SJCRH30 (cell line): ENCODE measurements at regions not wholly inside any gene's neighbourhood (a gene's known extent, or its start where the extent isn't known, plus 50 kb on each side); places are given as distances from the start of the nearest gene placed in this dataset.
A peak's percentile ranks its signal among the peaks of the same experiment; 100 is the strongest.

ENCODE experiments used
- DNase-seq, 2 experiments: peaks; one replicate each; pipeline ENCODE4 v3.0.0-alpha.2; 2015 to 2020
- H3K27ac ChIP-seq: fragments of 250-450 bp; sonication (Bioruptor Pico); 2 replicates; pipeline ENCODE4 v1.5.1; 2020; ENCODE audit warnings: mild to moderate bottlenecking, moderate library complexity
- H3K27me3 ChIP-seq: fragments of 250-450 bp; sonication (Bioruptor Pico); 2 replicates; pipeline ENCODE4 v1.5.1; 2020; ENCODE audit warnings: mild to moderate bottlenecking, moderate library complexity
- H3K36me3 ChIP-seq: fragments of 250-450 bp; sonication (Bioruptor Pico); 2 replicates; pipeline ENCODE4 v1.5.1; 2020; ENCODE audit warnings: mild to moderate bottlenecking, moderate library complexity
- H3K4me1 ChIP-seq: fragments of 250-450 bp; sonication (Bioruptor Pico); 2 replicates; pipeline ENCODE4 v1.5.1; 2020; ENCODE audit warnings: mild to moderate bottlenecking, moderate library complexity
- H3K4me3 ChIP-seq: fragments of 250-450 bp; sonication (Bioruptor Pico); 2 replicates; pipeline ENCODE4 v1.5.1; 2020; ENCODE audit warnings: mild to moderate bottlenecking, moderate library complexity
- H3K9me3 ChIP-seq: fragments of 250-450 bp; sonication (Bioruptor Pico); replicated peaks from 2 replicates; pipeline ENCODE4 v1.5.1; 2020; ENCODE audit warnings: mild to moderate bottlenecking, moderate library complexity

- Histone ChIP-seq H3K4me3 (no peak overlapping the region), H3K27ac (no peak overlapping the region), H3K36me3 (no peaks in the 10 kb centered on the region), H3K27me3 (no peaks in the 10 kb centered on the region), H3K4me1 (no peaks in the 10 kb centered on the region), H3K9me3 (no peaks in the 10 kb centered on the region)
- no peak for DNase-seq
Measured at GRCh38 chr6:77177470-77177869, 285.8 kb downstream of the HTR1B start.

DNA sequence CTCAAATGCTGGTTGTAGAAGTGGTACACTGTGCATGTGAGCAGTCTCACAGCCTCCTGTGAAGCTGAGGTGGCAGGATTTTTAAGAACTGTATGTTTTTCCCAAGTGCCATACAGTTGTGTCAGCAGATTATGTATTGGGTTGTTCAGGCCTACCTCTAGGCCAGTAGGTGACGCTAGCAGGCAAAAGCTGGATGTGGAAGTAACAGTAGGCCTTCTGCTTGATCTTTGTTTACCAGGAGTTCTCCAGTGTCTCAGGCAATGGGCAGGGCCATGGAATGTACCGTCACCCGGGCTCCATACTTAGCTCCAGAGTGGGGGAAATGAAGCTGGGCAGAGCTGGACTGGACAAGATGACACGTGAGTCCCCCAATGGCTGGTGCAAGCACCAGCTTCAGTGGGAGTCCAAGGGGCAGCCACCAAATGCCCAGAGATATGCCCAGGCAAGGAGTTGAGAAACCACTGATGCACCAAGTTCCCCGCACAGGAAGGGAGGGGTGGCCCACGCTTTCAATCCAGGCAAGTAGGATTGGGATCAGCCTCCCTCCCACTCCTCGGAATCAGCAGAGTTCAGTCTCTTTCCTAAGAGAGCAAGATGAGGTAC is 289.7 kb downstream of the HTR1B start:
- Histone ChIP-seq H3K4me1 (no peaks in the 10 kb centered on the region), H3K27me3 (no peaks in the 10 kb centered on the region), H3K4me3 (no peak overlapping the region), H3K27ac (no peak overlapping the region), H3K9me3 (no peaks in the 10 kb centered on the region), H3K36me3 (no peaks in the 10 kb centered on the region)
- DNase-seq = peak in 1 of 2 experiments; percentile 9

- Histone ChIP-seq H3K9me3 (no peaks in the 10 kb centered on the region), H3K4me1 (no peaks in the 10 kb centered on the region), H3K27me3 (no peaks in the 10 kb centered on the region), H3K36me3 (no peaks in the 10 kb centered on the region), H3K4me3 (no peak overlapping the region), H3K27ac (no peak overlapping the region)
- no peak for DNase-seq
Measured at GRCh38 chr6:77172578-77172977, 290.7 kb downstream of the HTR1B start.

DNA sequence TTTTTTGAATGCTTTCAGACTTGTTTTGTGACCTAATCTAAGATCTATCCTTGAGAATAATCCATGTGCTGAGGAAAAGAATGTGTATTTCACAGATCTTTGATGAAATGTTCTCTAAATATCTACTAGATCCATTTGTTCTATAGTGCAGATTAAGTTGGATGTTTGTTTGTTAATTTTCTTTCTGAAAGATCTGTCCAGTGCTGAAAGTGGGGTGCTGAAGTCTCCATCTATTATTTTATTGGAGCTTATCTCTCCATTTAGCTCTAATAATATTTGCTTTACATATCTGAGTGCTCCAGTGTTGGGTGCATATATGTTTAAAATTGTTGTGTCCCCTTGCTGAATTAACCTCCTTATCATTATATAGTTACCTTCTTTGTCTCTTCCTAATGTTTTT is 303.6 kb downstream of the HTR1B start:
- Histone ChIP-seq H3K27me3 (no peaks in the 10 kb centered on the region), H3K4me3 (no peak overlapping the region), H3K27ac (no peak overlapping the region), H3K4me1 (no peaks in the 10 kb centered on the region), H3K36me3 (no peaks in the 10 kb centered on the region), H3K9me3 (no peaks in the 10 kb centered on the region)
- no peak for DNase-seq

GRCh38 chr6:77151241-77151640 is 312.1 kb downstream of the HTR1B start:
- Histone ChIP-seq H3K9me3 (no peaks in the 10 kb centered on the region), H3K27ac (no peak overlapping the region), H3K4me1 (no peaks in the 10 kb centered on the region), H3K36me3 (no peaks in the 10 kb centered on the region), H3K4me3 (no peak overlapping the region), H3K27me3 (no peaks in the 10 kb centered on the region)
- no peak for DNase-seq

DNA sequence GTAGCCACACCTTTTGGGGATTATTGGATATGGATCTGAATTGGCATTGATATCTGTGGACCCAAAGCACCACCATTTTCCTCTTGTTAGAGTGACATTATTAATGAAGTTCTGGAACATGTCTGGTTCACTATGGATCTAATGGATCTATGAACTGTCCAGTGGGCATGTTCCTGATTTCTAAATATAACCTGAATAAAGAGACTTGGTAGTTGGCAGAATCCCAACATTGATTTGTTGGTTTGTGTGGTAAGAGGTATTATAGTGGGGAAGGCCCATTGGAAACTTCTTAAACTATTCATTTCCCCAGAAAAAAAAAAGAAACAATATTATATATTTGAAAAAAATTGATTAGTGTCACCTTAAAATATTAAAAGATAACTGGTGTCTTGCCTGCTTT is 312.6 kb downstream of the HTR1B start:
- no peak overlapping the region for H3K27ac ChIP-seq
- no peaks in the 10 kb centered on the region for H3K9me3 ChIP-seq
- no peaks in the 10 kb centered on the region for H3K36me3 ChIP-seq
- DNase-seq = no peak
- no peak overlapping the region for H3K4me3 ChIP-seq
- no peaks in the 10 kb centered on the region for H3K4me1 ChIP-seq
- H3K27me3 ChIP-seq = no peaks in the 10 kb centered on the region

DNA sequence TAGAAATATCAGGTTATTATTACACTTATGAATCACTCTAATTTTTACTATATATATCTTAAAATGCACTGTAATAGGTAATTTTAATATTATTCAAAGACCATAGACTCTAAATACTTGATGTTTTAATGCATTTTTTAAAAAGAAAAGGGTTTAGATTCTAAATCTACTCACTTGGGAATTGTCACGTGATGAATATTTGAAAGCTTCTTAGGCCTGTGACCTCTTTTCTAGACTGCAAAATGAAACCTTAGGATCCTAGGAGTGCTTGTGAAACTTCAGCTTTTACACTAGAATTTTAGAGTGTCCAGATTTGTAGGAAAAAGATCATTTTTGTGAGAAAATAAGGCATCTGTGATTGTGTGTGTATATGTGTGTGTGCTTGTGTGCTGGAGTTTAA is 318.0 kb downstream of the HTR1B start:
- DNase-seq = no peak
- H3K27ac ChIP-seq = no peak overlapping the region
- no peaks in the 10 kb centered on the region for H3K27me3 ChIP-seq
- H3K4me1 ChIP-seq = no peaks in the 10 kb centered on the region
- H3K9me3 ChIP-seq = no peaks in the 10 kb centered on the region
- H3K36me3 ChIP-seq = no peaks in the 10 kb centered on the region
- no peak overlapping the region for H3K4me3 ChIP-seq

DNA sequence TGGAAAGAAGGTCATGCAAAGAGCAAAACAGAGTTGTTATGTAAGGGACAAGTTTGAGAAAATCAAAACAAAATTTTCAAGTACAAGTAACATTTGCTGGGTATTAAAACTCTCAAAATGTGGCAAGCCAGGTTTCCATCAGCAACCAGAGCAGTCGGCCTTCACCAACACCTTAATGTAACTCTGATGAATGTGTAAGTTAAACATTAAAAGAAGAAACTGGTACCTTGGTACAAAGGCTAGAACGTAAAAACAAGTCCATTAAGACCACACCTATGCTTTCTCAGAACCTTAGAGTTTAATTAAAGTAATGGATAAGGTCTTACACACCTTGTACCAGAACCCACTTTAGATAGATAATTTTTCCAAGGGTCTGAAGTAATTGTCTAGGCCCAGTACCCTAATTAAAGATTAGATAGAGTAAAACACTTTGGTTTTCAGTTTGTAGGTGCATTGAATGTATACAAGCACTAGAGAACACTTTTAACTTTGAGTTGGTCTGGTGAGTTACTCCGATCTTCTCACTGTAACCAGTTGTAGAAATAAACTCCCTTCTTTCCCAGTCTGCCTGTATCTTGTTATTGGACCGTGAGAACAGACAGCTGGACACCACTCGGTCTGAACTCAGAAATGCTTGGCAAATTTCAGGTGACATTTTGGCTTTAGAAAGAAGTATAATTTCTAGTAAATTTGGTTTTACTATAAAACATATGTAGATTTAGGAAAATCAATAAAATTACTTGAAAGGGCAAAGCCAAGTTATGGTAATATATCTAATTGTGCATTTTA is 319.4 kb downstream of the HTR1B start:
- Histone ChIP-seq H3K36me3 (no peaks in the 10 kb centered on the region), H3K27me3 (no peaks in the 10 kb centered on the region), H3K4me3 (no peak overlapping the region), H3K4me1 (no peaks in the 10 kb centered on the region), H3K27ac (no peak overlapping the region), H3K9me3 (no peaks in the 10 kb centered on the region)
- no peak for DNase-seq

- no peaks in the 10 kb centered on the region for H3K36me3 ChIP-seq
- H3K27ac ChIP-seq = no peak overlapping the region
- H3K9me3 ChIP-seq = no peaks in the 10 kb centered on the region
- H3K4me3 ChIP-seq = no peak overlapping the region
- no peaks in the 10 kb centered on the region for H3K27me3 ChIP-seq
- H3K4me1 ChIP-seq = no peaks in the 10 kb centered on the region
- no peak for DNase-seq
Measured at GRCh38 chr6:77136086-77136485, 327.2 kb downstream of the HTR1B start.

DNA sequence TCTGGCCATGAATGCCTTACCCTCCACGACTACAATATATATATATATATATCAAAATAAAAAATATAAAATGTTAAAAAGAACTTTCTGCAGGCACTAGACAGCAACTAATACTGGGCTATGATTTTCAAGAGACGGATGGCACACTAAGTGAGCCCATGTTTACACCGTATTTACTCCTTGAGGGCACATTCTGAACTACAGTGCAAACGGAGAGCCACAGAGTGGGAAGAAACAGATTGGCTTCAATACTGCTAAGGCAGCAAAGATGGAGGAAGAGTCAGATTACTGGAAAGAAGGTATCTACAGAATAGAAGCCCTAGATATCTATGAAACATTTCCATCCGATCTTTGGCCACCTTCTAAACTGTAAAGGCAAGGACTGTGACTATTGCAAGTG is 330.3 kb downstream of the HTR1B start:
- Histone ChIP-seq H3K4me1 (no peaks in the 10 kb centered on the region), H3K4me3 (no peak overlapping the region), H3K9me3 (no peaks in the 10 kb centered on the region), H3K27me3 (no peaks in the 10 kb centered on the region), H3K36me3 (no peaks in the 10 kb centered on the region), H3K27ac (no peak overlapping the region)
- DNase-seq = no peak

- Histone ChIP-seq H3K4me1 (no peaks in the 10 kb centered on the region), H3K27me3 (no peaks in the 10 kb centered on the region), H3K9me3 (no peaks in the 10 kb centered on the region), H3K36me3 (no peaks in the 10 kb centered on the region), H3K4me3 (no peak overlapping the region), H3K27ac (no peak overlapping the region)
- no peak for DNase-seq
Measured at GRCh38 chr6:77131426-77131825, 331.9 kb downstream of the HTR1B start.

- peak in 1 of 2 experiments; percentile 3 for DNase-seq
- no peaks in the 10 kb centered on the region for H3K36me3 ChIP-seq
- H3K27ac ChIP-seq = no peak overlapping the region
- H3K4me1 ChIP-seq = no peaks in the 10 kb centered on the region
- H3K9me3 ChIP-seq = no peaks in the 10 kb centered on the region
- no peaks in the 10 kb centered on the region for H3K27me3 ChIP-seq
- H3K4me3 ChIP-seq = no peak overlapping the region
Measured at GRCh38 chr6:77124604-77125003, 338.7 kb downstream of the HTR1B start.

GRCh38 chr6:77123527-77123926 is 339.8 kb downstream of the HTR1B start:
- no peak for DNase-seq
- H3K36me3 ChIP-seq = no peaks in the 10 kb centered on the region
- H3K27ac ChIP-seq = no peak overlapping the region
- H3K27me3 ChIP-seq = no peaks in the 10 kb centered on the region
- H3K4me3 ChIP-seq = no peak overlapping the region
- H3K4me1 ChIP-seq = no peaks in the 10 kb centered on the region
- no peaks in the 10 kb centered on the region for H3K9me3 ChIP-seq

DNA sequence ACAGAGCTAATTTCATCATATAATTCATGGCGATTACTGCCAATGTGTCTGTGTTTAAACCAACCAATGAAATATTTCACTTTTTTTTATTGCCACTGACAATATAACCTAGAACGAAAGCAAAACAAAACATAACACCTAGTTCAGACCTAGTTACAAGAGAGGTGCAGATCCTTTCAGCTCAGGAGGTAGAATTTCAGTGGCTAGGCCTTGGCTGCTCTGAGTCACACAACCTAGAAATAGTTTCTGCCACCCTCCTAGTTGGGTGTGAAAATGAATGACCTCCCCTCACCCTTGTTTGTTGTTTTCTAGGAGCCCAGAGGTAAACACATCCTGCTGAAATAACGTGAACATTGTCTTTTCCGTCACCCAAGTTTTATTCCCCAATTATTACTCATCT is 356.3 kb downstream of the HTR1B start:
- no peaks in the 10 kb centered on the region for H3K9me3 ChIP-seq
- H3K27ac ChIP-seq = no peak overlapping the region
- DNase-seq = no peak
- H3K36me3 ChIP-seq = no peaks in the 10 kb centered on the region
- no peaks in the 10 kb centered on the region for H3K27me3 ChIP-seq
- H3K4me1 ChIP-seq = no peaks in the 10 kb centered on the region
- H3K4me3 ChIP-seq = no peak overlapping the region

DNA sequence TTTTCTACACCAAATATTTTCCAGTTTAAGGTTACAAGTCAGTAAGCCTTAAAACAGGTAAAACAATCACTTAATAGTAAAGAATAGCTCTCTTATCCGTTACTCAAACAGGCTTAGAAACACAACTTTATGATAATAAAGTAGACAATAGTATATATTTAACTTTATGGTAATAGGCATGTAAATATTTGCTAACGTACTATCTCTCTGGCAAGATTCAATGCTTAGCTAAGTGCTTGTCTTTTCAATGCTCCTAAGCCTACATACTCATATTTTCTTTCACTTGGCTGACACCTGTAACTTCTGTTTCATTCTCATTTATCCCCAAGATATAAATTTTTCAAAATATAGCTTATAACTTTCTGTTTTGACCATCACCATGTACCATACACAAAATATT is 358.2 kb downstream of the HTR1B start:
- Histone ChIP-seq H3K36me3 (no peaks in the 10 kb centered on the region), H3K4me3 (no peak overlapping the region), H3K27me3 (no peaks in the 10 kb centered on the region), H3K27ac (no peak overlapping the region), H3K9me3 (no peaks in the 10 kb centered on the region), H3K4me1 (no peaks in the 10 kb centered on the region)
- no peak for DNase-seq

DNA sequence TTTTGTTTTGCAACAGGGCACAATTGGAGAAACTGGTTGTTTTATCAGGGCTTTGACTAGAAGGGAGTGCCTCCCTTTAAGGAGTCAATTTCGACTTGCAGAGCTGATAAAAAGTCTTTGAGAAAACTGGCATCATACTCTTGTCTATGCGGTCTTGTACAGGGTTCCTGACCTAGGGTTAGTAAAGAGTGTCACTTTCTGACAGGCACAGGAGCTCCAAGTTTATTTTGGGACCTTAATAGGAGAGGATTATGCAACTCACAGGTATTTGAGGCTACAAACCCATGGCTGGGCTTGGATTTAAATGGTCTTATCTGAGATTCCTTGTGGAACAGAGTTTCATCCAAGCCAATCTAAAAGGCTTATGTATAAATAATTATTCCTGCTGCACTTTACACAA is 365.4 kb downstream of the HTR1B start:
- H3K9me3 ChIP-seq = no peaks in the 10 kb centered on the region
- no peaks in the 10 kb centered on the region for H3K27me3 ChIP-seq
- H3K36me3 ChIP-seq = no peaks in the 10 kb centered on the region
- no peaks in the 10 kb centered on the region for H3K4me1 ChIP-seq
- no peak for DNase-seq
- H3K4me3 ChIP-seq = no peak overlapping the region
- H3K27ac ChIP-seq = no peak overlapping the region
